H9 (cell line): ENCODE measurements at regions not wholly inside any gene's neighbourhood (a gene's known extent, or its start where the extent isn't known, plus 50 kb on each side); places are given as distances from the start of the nearest gene placed in this dataset.
A peak's percentile ranks its signal among the peaks of the same experiment; 100 is the strongest.

ENCODE experiments used
- DNase-seq: peaks from one replicate; pipeline ENCODE4 v3.0.0-alpha.2; 2017
- H2AFZ ChIP-seq: one replicate; pipeline ENCODE4 v1.6.1; 2013; ENCODE audit warnings: mild to moderate bottlenecking, low read length, control low read depth, moderate library complexity
- H2AK5ac ChIP-seq: 2 replicates; pipeline ENCODE4 v1.6.1; 2013; ENCODE audit warnings: low read length, control low read depth, mixed read lengths; ENCODE audit not compliant: insufficient read length
- H2BK120ac ChIP-seq: one replicate; pipeline ENCODE4 v1.6.1; 2013; ENCODE audit warnings: low read depth, mild to moderate bottlenecking, low read length, control low read depth, inconsistent platforms; ENCODE audit not compliant: poor library complexity, severe bottlenecking
- H2BK12ac ChIP-seq: 2 replicates; pipeline ENCODE4 v1.6.1; 2013; ENCODE audit warnings: low read length, control low read depth, mixed read lengths, low read depth; ENCODE audit not compliant: insufficient read length
- H2BK15ac ChIP-seq: 2 replicates; pipeline ENCODE4 v1.6.1; 2013; ENCODE audit warnings: low read depth, low read length, control low read depth
- H2BK20ac ChIP-seq: one replicate; pipeline ENCODE4 v1.6.1; 2013; ENCODE audit warnings: low read depth, mild to moderate bottlenecking, low read length, control low read depth, inconsistent platforms; ENCODE audit not compliant: poor library complexity, severe bottlenecking
- H2BK5ac ChIP-seq: 2 replicates; pipeline ENCODE4 v1.6.1; 2013; ENCODE audit warnings: low read length, control low read depth, mixed read lengths; ENCODE audit not compliant: insufficient read length
- H3K14ac ChIP-seq: 2 replicates; pipeline ENCODE4 v1.6.1; 2013; ENCODE audit warnings: low read length, control low read depth; ENCODE audit not compliant: insufficient read depth
- H3K18ac ChIP-seq: 2 replicates; pipeline ENCODE4 v1.6.1; 2013; ENCODE audit warnings: low read depth, mild to moderate bottlenecking, mixed read lengths, low read length, control low read depth; ENCODE audit not compliant: insufficient read length
- H3K23ac ChIP-seq: 2 replicates; pipeline ENCODE4 v1.6.1; 2013; ENCODE audit warnings: low read length, control low read depth, mixed read lengths, low read depth; ENCODE audit not compliant: insufficient read length
- H3K23me2 ChIP-seq: 2 replicates; pipeline ENCODE4 v1.6.1; 2013; ENCODE audit warnings: low read depth, mild to moderate bottlenecking, mixed read lengths, low read length, control low read depth; ENCODE audit not compliant: insufficient read length, poor library complexity, severe bottlenecking
- H3K27ac ChIP-seq: 2 replicates; pipeline ENCODE4 v1.5.1; 2013; ENCODE audit warnings: low read length, control low read depth, mixed read lengths, low read depth; ENCODE audit not compliant: insufficient read length
- H3K27me3 ChIP-seq: 2 replicates; pipeline ENCODE4 v1.6.1; 2013; ENCODE audit warnings: low read length, control low read depth, inconsistent platforms; ENCODE audit not compliant: insufficient read depth
- H3K4ac ChIP-seq: 2 replicates; pipeline ENCODE4 v1.6.1; 2013; ENCODE audit warnings: low read depth, mild to moderate bottlenecking, control low read depth, inconsistent platforms, low read length, moderate library complexity
- H3K4me1 ChIP-seq: 2 replicates; pipeline ENCODE4 v1.6.1; 2013; ENCODE audit warnings: low read length, control low read depth, inconsistent platforms; ENCODE audit not compliant: insufficient read depth
- H3K4me2 ChIP-seq: 2 replicates; pipeline ENCODE4 v1.6.1; 2013; ENCODE audit warnings: low read length, control low read depth, mixed read lengths; ENCODE audit not compliant: insufficient read length, insufficient read depth
- H3K56ac ChIP-seq: 2 replicates; pipeline ENCODE4 v1.6.1; 2013; ENCODE audit warnings: low read depth, mild to moderate bottlenecking, mixed read lengths, low read length, control low read depth; ENCODE audit not compliant: insufficient read length
- H3K79me1 ChIP-seq: 2 replicates; pipeline ENCODE4 v1.6.1; 2013; ENCODE audit warnings: low read depth, mild to moderate bottlenecking, moderate library complexity, low read length, control low read depth, inconsistent platforms; ENCODE audit not compliant: insufficient read depth, poor library complexity, severe bottlenecking
- H3K79me2 ChIP-seq: 2 replicates; pipeline ENCODE4 v1.6.1; 2013; ENCODE audit warnings: low read length, control low read depth, inconsistent platforms; ENCODE audit not compliant: insufficient read depth
- H3K9ac ChIP-seq: 2 replicates; pipeline ENCODE4 v1.6.1; 2013; ENCODE audit warnings: low read length, control low read depth, mixed read lengths; ENCODE audit not compliant: insufficient read length; ENCODE audit errors: extremely low read depth
- H3K9me3 ChIP-seq: one replicate; pipeline ENCODE4 v1.6.1; 2013; ENCODE audit warnings: low read depth, low read length, inconsistent platforms; ENCODE audit not compliant: control insufficient read depth
- H3T11ph ChIP-seq: one replicate; pipeline ENCODE4 v1.6.1; 2013; ENCODE audit warnings: mild to moderate bottlenecking, low read length, control low read depth, inconsistent platforms
- H4K20me1 ChIP-seq: one replicate; pipeline ENCODE4 v1.6.1; 2013; ENCODE audit not compliant: control insufficient read depth, insufficient read length, insufficient read depth
- H4K5ac ChIP-seq: 2 replicates; pipeline ENCODE4 v1.6.1; 2013; ENCODE audit warnings: low read depth, mild to moderate bottlenecking, mixed read lengths, low read length, control low read depth; ENCODE audit not compliant: insufficient read length
- H4K8ac ChIP-seq: replicated peaks from 2 replicates; pipeline ENCODE4 v1.6.1; 2013; ENCODE audit warnings: low read length, control low read depth, mixed read lengths, low read depth; ENCODE audit not compliant: insufficient read length
- H4K91ac ChIP-seq: 2 replicates; pipeline ENCODE4 v1.6.1; 2013; ENCODE audit warnings: low read depth, mild to moderate bottlenecking, moderate library complexity, mixed read lengths, low read length, control low read depth; ENCODE audit not compliant: insufficient read length
- H3K27ac Mint-ChIP-seq, 3 experiments: 2 replicates in 2 of 3; 3 replicates in 1 of 3; pipeline ENCODE4 v1.8.0; 2020 to 2021; ENCODE audit warnings: mixed read lengths in 3 of 3, mild to moderate bottlenecking in 1 of 3, moderate library complexity in 1 of 3
- H3K27me3 Mint-ChIP-seq: 2 replicates; pipeline ENCODE4 v1.8.0; 2021; ENCODE audit warnings: low read depth, mild to moderate bottlenecking, moderate library complexity, mixed read lengths
- H3K36me3 Mint-ChIP-seq, 3 experiments: 2 replicates in 2 of 3; 3 replicates in 1 of 3; pipeline ENCODE4 v1.8.0; 2020 to 2021; ENCODE audit warnings: low read depth in 3 of 3, mixed read lengths in 3 of 3; ENCODE audit not compliant: insufficient read depth in 1 of 3
- H3K4me1 Mint-ChIP-seq, 2 experiments: 2 replicates each; pipeline ENCODE4 v1.8.0; 2020; ENCODE audit warnings: mixed read lengths in 2 of 2
- H3K4me3 Mint-ChIP-seq, 2 experiments: 2 replicates in 1 of 2; 3 replicates in 1 of 2; pipeline ENCODE4 v1.8.0; 2020 to 2021; ENCODE audit warnings: mild to moderate bottlenecking in 2 of 2, mixed read lengths in 2 of 2, moderate library complexity in 1 of 2
- H3K9me3 Mint-ChIP-seq, 2 experiments: 2 replicates in 1 of 2; 3 replicates in 1 of 2; pipeline ENCODE4 v1.8.0; 2020; ENCODE audit warnings: mild to moderate bottlenecking in 2 of 2, mixed read lengths in 2 of 2, moderate library complexity in 1 of 2
- CTCF ChIP-seq: fragments of 200-600 bp; sonication (generic); conservative IDR thresholded peaks from 3 replicates; pipeline ENCODE4 v1.8.0; 2021; ENCODE audit warnings: antibody characterized with exemption, mild to moderate bottlenecking
- WGBS: extraction: QIAGEN DNeasy Blood & Tissue Kit; methylation state at CpG from one replicate; pipeline ENCODE4 v1.1.7; 2013; ENCODE audit warnings: missing lambda C conversion rate, low lambda C conversion rate, mixed read lengths; ENCODE audit not compliant: insufficient read length; ENCODE audit errors: extremely low coverage; 5-methylcytosine and 5-hydroxymethylcytosine counted together

GRCh38 chrX:104315555-104315954, 60.8 kb upstream of the ESX1 start:
- Histone ChIP-seq H4K8ac (no peak overlapping the region), H2AFZ (no peak overlapping the region), H3K56ac (no peak overlapping the region), H2BK5ac (no peak overlapping the region), H2BK12ac (no peak overlapping the region), H3K79me1 (no peaks in the 10 kb centered on the region), H3K27me3 (no peaks in the 10 kb centered on the region), H3K4ac (no peak overlapping the region), H4K91ac (no peak overlapping the region), H3K23me2 (no peaks in the 10 kb centered on the region), H2BK15ac (no peak overlapping the region), H2BK20ac (no peak overlapping the region), H2AK5ac (no peak overlapping the region), H4K5ac (no peak overlapping the region), H3K4me2 (no peak overlapping the region), H3K79me2 (no peaks in the 10 kb centered on the region), H3K14ac (no peak overlapping the region), H3K9me3 (no peaks in the 10 kb centered on the region), H3K4me1 (no peaks in the 10 kb centered on the region; the same call in 1 of the 2 replicates), H3T11ph (no peak overlapping the region), H4K20me1 (no peaks in the 10 kb centered on the region), H2BK120ac (no peak overlapping the region), H3K27ac (no peak overlapping the region), H3K18ac (no peak overlapping the region), H3K9ac (no peak overlapping the region), H3K23ac (no peak overlapping the region)
- no peak for TF ChIP-seq CTCF
- Mint-ChIP-seq H3K4me3 (no peak overlapping the region), H3K4me1 (peaks cover 22 to 35% of the 10 kb centered on the region in 2 experiments), H3K27me3 (no peaks in the 10 kb centered on the region), H3K36me3 (no peaks in the 10 kb centered on the region), H3K27ac (peak overlapping the region in 1 of 3 experiments; percentile 56; a peak in 1 of 7 replicates), H3K9me3 (peaks cover 0 to 64% of the 10 kb centered on the region in 2 experiments; a peak in 2 of 5 replicates)
- no CpG with 5 or more reads among the region's 3 CpGs for WGBS
- no peak for DNase-seq
